SK-N-MC (cell line): ENCODE measurements at regions not wholly inside any gene's neighbourhood (a gene's known extent, or its start where the extent isn't known, plus 50 kb on each side); places are given as distances from the start of the nearest gene placed in this dataset.

Experiments
- EZH2 ChIP-seq: fragments of 200-600 bp; sonication (generic); IDR thresholded peaks from one replicate; pipeline ENCODE4 v1.6.1; 2017; ENCODE audit warnings: antibody characterized with exemption
- POLR2AphosphoS5 ChIP-seq: IDR thresholded peaks from 2 replicates; pipeline ENCODE4 v1.6.1; 2012; ENCODE audit warnings: mild to moderate bottlenecking, low read depth, low read length, borderline replicate concordance

- TF ChIP-seq EZH2 = no peak
- no peak for TF ChIP-seq POLR2AphosphoS5
Observed at GRCh38 chr18:40210696-40211095, 1744.3 kb upstream of the PIK3C3 start.
